ENCODE measurements at regions not wholly inside any gene's neighbourhood (a gene's known extent, or its start where the extent isn't known, plus 50 kb on each side); places are given as distances from the start of the nearest gene placed in this dataset.

GRCh38 chr5:66249920-66250319 is 105.8 kb downstream of the SREK1 start:
- TF ChIP-seq NFIC (IDR thresholded peaks at IDR 0.05) (no peak), REST (IDR thresholded peaks at IDR 0.05; ENCODE audit: low read depth) (no peak), TCF12 (IDR thresholded peaks at IDR 0.05; ENCODE audit: low read depth) (no peak), FOXM1 (IDR thresholded peaks at IDR 0.05; ENCODE audit: borderline replicate concordance, low read depth) (no peak), EP300 (IDR thresholded peaks at IDR 0.05; ENCODE audit: borderline replicate concordance) (no peak), TAF1 (IDR thresholded peaks at IDR 0.05; ENCODE audit: low read depth) (no peak), TEAD4 (IDR thresholded peaks at IDR 0.05) (no peak)

- no peak for TF ChIP-seq NFIC (IDR thresholded peaks at IDR 0.05)
- no peak for TF ChIP-seq YY1 (IDR thresholded peaks at IDR 0.05; ENCODE audit: low read depth)
- no peak for TF ChIP-seq CEBPB (IDR thresholded peaks at IDR 0.05)
- TF ChIP-seq ZBTB7A (IDR thresholded peaks at IDR 0.05; ENCODE audit: low read depth), result no peak
- TF ChIP-seq TCF12 (IDR thresholded peaks at IDR 0.05; ENCODE audit: low read depth), result no peak
- TF ChIP-seq USF1 (IDR thresholded peaks at IDR 0.05), result no peak
- TF ChIP-seq TAF1 (IDR thresholded peaks at IDR 0.05; ENCODE audit: low read depth), result no peak
- TF ChIP-seq FOXM1 (IDR thresholded peaks at IDR 0.05; ENCODE audit: borderline replicate concordance, low read depth), result no peak
- no peak for TF ChIP-seq RAD21 (IDR thresholded peaks at IDR 0.05; ENCODE audit: low read depth)
- TF ChIP-seq CREB1 (IDR thresholded peaks at IDR 0.05; ENCODE audit: low read depth), result no peak
- TF ChIP-seq MAX (IDR thresholded peaks at IDR 0.05), result no peak
- no peak for TF ChIP-seq EGR1 (IDR thresholded peaks at IDR 0.05)
Measured at GRCh38 chr5:66252849-66253248, 108.7 kb downstream of the SREK1 start.

GRCh38 chr5:66255714-66256113 is 111.6 kb downstream of the SREK1 start:
- TF ChIP-seq USF1 (IDR thresholded peaks at IDR 0.05) (no peak), EGR1 (IDR thresholded peaks at IDR 0.05) (no peak), CEBPB (IDR thresholded peaks at IDR 0.05) (no peak)

- TF ChIP-seq TAF1 (IDR thresholded peaks at IDR 0.05; ENCODE audit: low read depth), result no peak
- no peak for TF ChIP-seq TEAD4 (IDR thresholded peaks at IDR 0.05)
- TF ChIP-seq FOXM1 (IDR thresholded peaks at IDR 0.05; ENCODE audit: borderline replicate concordance, low read depth), result no peak
- TF ChIP-seq REST (IDR thresholded peaks at IDR 0.05; ENCODE audit: low read depth), result no peak
- TF ChIP-seq MAX (IDR thresholded peaks at IDR 0.05), result no peak
- no peak for TF ChIP-seq TCF12 (IDR thresholded peaks at IDR 0.05; ENCODE audit: low read depth)
- no peak for TF ChIP-seq RAD21 (IDR thresholded peaks at IDR 0.05; ENCODE audit: low read depth)
- no peak for TF ChIP-seq YY1 (IDR thresholded peaks at IDR 0.05; ENCODE audit: low read depth)
- no peak for TF ChIP-seq NFIC (IDR thresholded peaks at IDR 0.05)
- TF ChIP-seq CREB1 (IDR thresholded peaks at IDR 0.05; ENCODE audit: low read depth), result no peak
- no peak for TF ChIP-seq USF1 (IDR thresholded peaks at IDR 0.05)
Measured at GRCh38 chr5:66273121-66273520, 129.0 kb downstream of the SREK1 start.

GRCh38 chr5:66276986-66277385 is 132.9 kb downstream of the SREK1 start:
- TF ChIP-seq CREB1 (IDR thresholded peaks at IDR 0.05; ENCODE audit: low read depth), result no peak
- TF ChIP-seq USF1 (IDR thresholded peaks at IDR 0.05), result no peak
- no peak for TF ChIP-seq TCF12 (IDR thresholded peaks at IDR 0.05; ENCODE audit: low read depth)
- TF ChIP-seq ZBTB7A (IDR thresholded peaks at IDR 0.05; ENCODE audit: low read depth), result no peak
- no peak for TF ChIP-seq TEAD4 (IDR thresholded peaks at IDR 0.05)
- TF ChIP-seq REST (IDR thresholded peaks at IDR 0.05; ENCODE audit: low read depth), result no peak
- TF ChIP-seq EGR1 (IDR thresholded peaks at IDR 0.05), result no peak
- no peak for TF ChIP-seq EP300 (IDR thresholded peaks at IDR 0.05; ENCODE audit: borderline replicate concordance)
- no peak for TF ChIP-seq NFIC (IDR thresholded peaks at IDR 0.05)
- no peak for TF ChIP-seq CEBPB (IDR thresholded peaks at IDR 0.05)
- no peak for TF ChIP-seq YY1 (IDR thresholded peaks at IDR 0.05; ENCODE audit: low read depth)
- no peak for TF ChIP-seq TAF1 (IDR thresholded peaks at IDR 0.05; ENCODE audit: low read depth)
- TF ChIP-seq RAD21 (IDR thresholded peaks at IDR 0.05; ENCODE audit: low read depth), result no peak
- TF ChIP-seq MAX (IDR thresholded peaks at IDR 0.05), result no peak
- no peak for TF ChIP-seq FOXM1 (IDR thresholded peaks at IDR 0.05; ENCODE audit: borderline replicate concordance, low read depth)

Measured in Ishikawa (cell line).